GM18505 (cell line): ENCODE measurements at regions not wholly inside any gene's neighbourhood (a gene's known extent, or its start where the extent isn't known, plus 50 kb on each side); places are given as distances from the start of the nearest gene placed in this dataset.
"Not testable (repeated sequence)": the region's sequence is repeated elsewhere in the genome, so short reads cannot be mapped to it uniquely, and the experiment has no call there.

Experiments
- ATAC-seq: cut with Tn5 transposase; IDR thresholded peaks from one replicate; pipeline ENCODE4 v1.9.1; 2021; ENCODE audit not compliant: unreplicated experiment
- POLR2A ChIP-seq: IDR thresholded peaks from 4 replicates; pipeline ENCODE4 v1.6.1; 2011; ENCODE audit warnings: borderline replicate concordance; ENCODE audit not compliant: insufficient read depth, insufficient read length; ENCODE audit errors: extremely low read depth

- no peak for ATAC-seq
- no peak for TF ChIP-seq POLR2A
Observed at GRCh38 chr14:43754838-43755237, 752.2 kb downstream of the FSCB start.

GRCh38 chr14:43745746-43746145, 761.3 kb downstream of the FSCB start:
- TF ChIP-seq POLR2A = no peak
- no peak for ATAC-seq

- no peak for TF ChIP-seq POLR2A
- no peak for ATAC-seq
Observed at GRCh38 chr14:43735932-43736331, 771.2 kb downstream of the FSCB start.

- no peak for ATAC-seq
Observed at GRCh38 chr14:43729143-43729542, 777.9 kb downstream of the FSCB start.

GRCh38 chr14:43706900-43707299, 800.2 kb downstream of the FSCB start:
- TF ChIP-seq POLR2A = no peak

More at GRCh38 chr14:43729143-43729542, 777.9 kb downstream of the FSCB start:
- TF ChIP-seq POLR2A = no peak

GRCh38 chr14:43698561-43699284, 808.4 kb downstream of the FSCB start:
- not testable (repeated sequence) for ATAC-seq

More at GRCh38 chr14:43706900-43707299, 800.2 kb downstream of the FSCB start:
- ATAC-seq = no peak

GRCh38 chr14:43697003-43697402, 810.1 kb downstream of the FSCB start:
- TF ChIP-seq POLR2A = no peak

GRCh38 chr14:43692706-43693105, 814.4 kb downstream of the FSCB start:
- no peak for ATAC-seq
- TF ChIP-seq POLR2A = no peak

More at GRCh38 chr14:43697003-43697402, 810.1 kb downstream of the FSCB start:
- ATAC-seq = no peak

- ATAC-seq = no peak
- no peak for TF ChIP-seq POLR2A
Observed at GRCh38 chr14:43687921-43688320, 819.2 kb downstream of the FSCB start.

GRCh38 chr14:43677581-43677980, 829.5 kb downstream of the FSCB start:
- TF ChIP-seq POLR2A = no peak
- ATAC-seq = no peak

GRCh38 chr14:43674273-43674672, 832.8 kb downstream of the FSCB start:
- no peak for TF ChIP-seq POLR2A
- no peak for ATAC-seq

GRCh38 chr14:43671716-43672485, 835.2 kb downstream of the FSCB start:
- TF ChIP-seq POLR2A = no peak
- ATAC-seq = no peak

GRCh38 chr14:43669355-43669754, 837.7 kb downstream of the FSCB start:
- no peak for TF ChIP-seq POLR2A
- ATAC-seq = no peak
